Psoas muscle (tissue), 7 donors: ENCODE measurements at regions not wholly inside any gene's neighbourhood (a gene's known extent, or its start where the extent isn't known, plus 50 kb on each side); places are given as distances from the start of the nearest gene placed in this dataset.

Source experiments
- ATAC-seq, 4 donors: fragments of 200-7000 bp; cut with Tn5 transposase; one replicate each; pipeline ENCODE4 v1.9.1; 2020; ENCODE audit warnings: moderate library complexity in 3 of 4, mild to moderate bottlenecking in 2 of 4
- DNase-seq, 2 donors: peaks; one replicate each; pipeline ENCODE4 v3.0.0-alpha.2; 2020
- H3K27ac ChIP-seq: fragments of 200-600 bp; one replicate; pipeline ENCODE4 v1.8.0; 2022
- H3K27me3 ChIP-seq, 3 donors: fragments of 200-600 bp in 1 of 3; one replicate each; pipeline versions ENCODE4 v1.6.1 to v1.8.0; 2013 to 2022; ENCODE audit warnings: low read length in 2 of 3, mild to moderate bottlenecking in 2 of 3, moderate library complexity in 1 of 3; ENCODE audit not compliant: insufficient read depth in 3 of 3
- H3K36me3 ChIP-seq, 2 donors: fragments of 200-600 bp in 1 of 2; one replicate each; pipeline versions ENCODE4 v1.6.1 to v1.8.0; 2013 to 2022; ENCODE audit warnings: low read depth in 1 of 2, mild to moderate bottlenecking in 1 of 2, moderate library complexity in 1 of 2; ENCODE audit not compliant: insufficient read depth in 1 of 2
- H3K4me1 ChIP-seq: fragments of 200-600 bp; one replicate; pipeline ENCODE4 v1.8.0; 2022
- H3K4me3 ChIP-seq: fragments of 200-600 bp; one replicate; pipeline ENCODE4 v1.8.0; 2022; ENCODE audit warnings: mild to moderate bottlenecking
- H3K9me3 ChIP-seq: fragments of 200-600 bp; one replicate; pipeline ENCODE4 v1.8.0; 2022
- CTCF ChIP-seq: fragments of 200-600 bp; IDR thresholded peaks from one replicate; pipeline ENCODE4 v1.8.0; 2022; ENCODE audit warnings: antibody characterized with exemption
- whole genome bisulfite sequencing, 3 donors: extraction: QIAGEN DNeasy Blood & Tissue Kit; methylation state at CpG; one replicate each; pipeline versions ENCODE4 v1.1.6 to v1.1.7; 2013; 5-methylcytosine and 5-hydroxymethylcytosine counted together
- intact Hi-C, 2 donors: fragments of 100-400 bp; cut with DNase I; formaldehyde crosslinking; loops; one replicate each; pipeline versions ENCODE4 v1.11.0 to v1.14.2; 2022
- donor health status: healthy with polysubstance abuse.
- donor health status: DM: no; HTN: no; CAD: no; lungs with moderate emphysema.
- donor health status: Bipolar disorder and iron deficiency.
- donor health status: healthy.
- donor health status: DM: yes; HTN: yes; CAD: no.
- donor health status: DM: no; HTN: no; CAD: no.
- donor health status: DM: yes; HTN: yes; CAD: no.

- intact Hi-C loops, result no loop called here
- no peak for TF ChIP-seq CTCF
- Histone ChIP-seq H3K27me3 (no peaks in the 10 kb centered on the region), H3K36me3 (no peaks in the 10 kb centered on the region), H3K9me3 (no peaks in the 10 kb centered on the region), H3K4me3 (no peak overlapping the region), H3K27ac (no peak overlapping the region), H3K4me1 (no peaks in the 10 kb centered on the region)
- no peak for DNase-seq
- no peak for ATAC-seq
- WGBS, 3 donors, result 50 to 62% (median 53%) methylated on average over 1 of the region's 1 CpG
Measured at GRCh38 chr2:125424266-125424785, 1231.6 kb upstream of the GYPC start.

- no peaks in the 10 kb centered on the region for H3K9me3 ChIP-seq
- DNase-seq (no peak), ATAC-seq (no peak)
- 17 to 31% (median 25%) methylated on average over 1 of the region's 1 CpG for WGBS, 3 donors
- no peaks in the 10 kb centered on the region for H3K4me1 ChIP-seq
- intact Hi-C loops, result no loop called here
- H3K36me3 ChIP-seq, result no peaks in the 10 kb centered on the region
- no peak overlapping the region for H3K4me3 ChIP-seq
- no peak overlapping the region for H3K27ac ChIP-seq
- TF ChIP-seq CTCF, result no peak
- H3K27me3 ChIP-seq, result no peaks in the 10 kb centered on the region
Measured at GRCh38 chr2:125427721-125428315, 1228.1 kb upstream of the GYPC start.

- H3K27me3 ChIP-seq, result no peaks in the 10 kb centered on the region
- H3K4me1 ChIP-seq, result no peaks in the 10 kb centered on the region
- H3K27ac ChIP-seq, result no peak overlapping the region
- ATAC-seq, result no peak
- 79 to 84% (median 81%) methylated on average over 5 of the region's 5 CpGs for WGBS, 3 donors
- TF ChIP-seq CTCF, result no peak
- intact Hi-C loops, result no loop called here
- DNase-seq, result no peak
- no peaks in the 10 kb centered on the region for H3K9me3 ChIP-seq
- H3K36me3 ChIP-seq, result no peaks in the 10 kb centered on the region
- H3K4me3 ChIP-seq, result no peak overlapping the region
Measured at GRCh38 chr2:125444106-125444505, 1211.9 kb upstream of the GYPC start.

- no peak for TF ChIP-seq CTCF
- Histone ChIP-seq H3K4me3 (no peak overlapping the region), H3K4me1 (no peaks in the 10 kb centered on the region), H3K36me3 (no peaks in the 10 kb centered on the region), H3K27ac (no peak overlapping the region), H3K27me3 (no peaks in the 10 kb centered on the region), H3K9me3 (no peaks in the 10 kb centered on the region)
- ATAC-seq (no peak), DNase-seq (no peak)
- intact Hi-C loops, result no loop called here
Measured at GRCh38 chr2:125445495-125445894, 1210.5 kb upstream of the GYPC start.

- no peaks in the 10 kb centered on the region for H3K4me1 ChIP-seq
- no peaks in the 10 kb centered on the region for H3K27me3 ChIP-seq
- H3K36me3 ChIP-seq, result no peaks in the 10 kb centered on the region
- 78 to 85% (median 84%) methylated on average over 4 of the region's 4 CpGs for WGBS, 3 donors
- H3K4me3 ChIP-seq, result no peak overlapping the region
- DNase-seq, result no peak
- no peak for TF ChIP-seq CTCF
- no peak for ATAC-seq
- intact Hi-C loops, result no loop called here
- H3K9me3 ChIP-seq, result no peaks in the 10 kb centered on the region
- no peak overlapping the region for H3K27ac ChIP-seq
Measured at GRCh38 chr2:125450092-125450491, 1205.9 kb upstream of the GYPC start.
